Neuronal stem cell (in vitro differentiated cells): ENCODE measurements at regions not wholly inside any gene's neighbourhood (a gene's known extent, or its start where the extent isn't known, plus 50 kb on each side); places are given as distances from the start of the nearest gene placed in this dataset.
A peak's percentile ranks its signal among the peaks of the same experiment; 100 is the strongest.
"Not testable (repeated sequence)": the region's sequence is repeated elsewhere in the genome, so short reads cannot be mapped to it uniquely, and the experiment has no call there.

Experiments
- DNase-seq: peaks from one replicate; pipeline ENCODE4 v3.0.0-alpha.2; 2013; ENCODE audit warnings: low spot score
- H2AFZ ChIP-seq: one replicate; pipeline ENCODE4 v1.6.1; 2013; ENCODE audit warnings: mild to moderate bottlenecking, low read length, inconsistent platforms
- H2AK5ac ChIP-seq: 2 replicates; pipeline ENCODE4 v1.6.1; 2013; ENCODE audit warnings: low read depth, mild to moderate bottlenecking, inconsistent platforms, low read length, moderate library complexity, mixed read lengths
- H2BK120ac ChIP-seq: 2 replicates; pipeline ENCODE4 v1.6.1; 2013; ENCODE audit warnings: low read depth, mild to moderate bottlenecking, inconsistent platforms, low read length, moderate library complexity, mixed read lengths
- H2BK12ac ChIP-seq: one replicate; pipeline ENCODE4 v1.6.1; 2013; ENCODE audit warnings: low read length, inconsistent platforms
- H2BK15ac ChIP-seq: 2 replicates; pipeline ENCODE4 v1.6.1; 2013; ENCODE audit warnings: mild to moderate bottlenecking, low read length, inconsistent platforms, mixed read lengths
- H2BK5ac ChIP-seq: one replicate; pipeline ENCODE4 v1.6.1; 2013; ENCODE audit warnings: inconsistent platforms, mild to moderate bottlenecking, low read length, moderate library complexity
- H3K14ac ChIP-seq: one replicate; pipeline ENCODE4 v1.6.1; 2013; ENCODE audit warnings: low read length, inconsistent platforms
- H3K18ac ChIP-seq: 2 replicates; pipeline ENCODE4 v1.6.1; 2013; ENCODE audit warnings: low read length, inconsistent platforms
- H3K23ac ChIP-seq: 2 replicates; pipeline ENCODE4 v1.6.1; 2013; ENCODE audit warnings: low read depth, mild to moderate bottlenecking, mixed read lengths, low read length, inconsistent platforms; ENCODE audit not compliant: poor library complexity
- H3K27ac ChIP-seq: replicated peaks from 3 replicates; pipeline ENCODE4 v1.5.1; 2013; ENCODE audit warnings: low read length, inconsistent platforms
- H3K27me3 ChIP-seq, 3 experiments: 2 replicates each; pipeline ENCODE4 v1.6.1; 2013; ENCODE audit warnings: low read length in 3 of 3, mild to moderate bottlenecking in 2 of 3, inconsistent platforms in 1 of 3, low read depth in 1 of 3, mixed read lengths in 1 of 3, moderate library complexity in 1 of 3; ENCODE audit not compliant: control insufficient read depth in 3 of 3, insufficient read depth in 3 of 3
- H3K36me3 ChIP-seq, 2 donors: replicated peaks in 1 of 2; 2 replicates each; pipeline ENCODE4 v1.6.1; 2013; ENCODE audit warnings: low read length in 2 of 2; ENCODE audit not compliant: control insufficient read depth in 2 of 2, insufficient read depth in 2 of 2
- H3K4ac ChIP-seq: 2 replicates; pipeline ENCODE4 v1.6.1; 2013; ENCODE audit warnings: inconsistent platforms, mild to moderate bottlenecking, low read length, moderate library complexity
- H3K4me1 ChIP-seq, 2 donors: 1 replicate in 1 of 2; 2 replicates in 1 of 2; pipeline ENCODE4 v1.6.1; 2013; ENCODE audit warnings: low read length in 2 of 2, low read depth in 1 of 2; ENCODE audit not compliant: control insufficient read depth in 2 of 2, insufficient read depth in 1 of 2
- H3K4me2 ChIP-seq: one replicate; pipeline ENCODE4 v1.6.1; 2013; ENCODE audit warnings: mild to moderate bottlenecking, low read length, inconsistent platforms; ENCODE audit not compliant: insufficient read depth, poor library complexity, severe bottlenecking
- H3K4me3 ChIP-seq, 2 donors: 2 replicates each; pipeline ENCODE4 v1.5.1; 2013; ENCODE audit warnings: low read length in 2 of 2, mild to moderate bottlenecking in 2 of 2, inconsistent platforms in 1 of 2, moderate library complexity in 1 of 2
- H3K79me1 ChIP-seq: one replicate; pipeline ENCODE4 v1.6.1; 2013; ENCODE audit warnings: low read depth, mild to moderate bottlenecking, inconsistent platforms, low read length, moderate library complexity
- H3K9ac ChIP-seq: one replicate; pipeline ENCODE4 v1.6.1; 2013; ENCODE audit warnings: mild to moderate bottlenecking, low read depth, low read length, inconsistent platforms; ENCODE audit not compliant: poor library complexity
- H3K9me3 ChIP-seq, 2 donors: replicated peaks in 1 of 2; 2 replicates each; pipeline versions ENCODE3 to v1.6.1; 2013; ENCODE audit warnings: low read length in 2 of 2, mild to moderate bottlenecking in 2 of 2, inconsistent platforms in 1 of 2, low read depth in 1 of 2, mixed read lengths in 1 of 2, moderate library complexity in 1 of 2; ENCODE audit not compliant: control insufficient read depth in 2 of 2, insufficient read depth in 1 of 2
- H4K8ac ChIP-seq: one replicate; pipeline ENCODE4 v1.6.1; 2013; ENCODE audit warnings: low read depth, mild to moderate bottlenecking, inconsistent platforms, low read length, moderate library complexity
- H4K91ac ChIP-seq: one replicate; pipeline ENCODE4 v1.6.1; 2013; ENCODE audit warnings: low read length, low read depth, mild to moderate bottlenecking, inconsistent platforms; ENCODE audit not compliant: poor library complexity
- WGBS, 2 donors: extraction: QIAGEN DNeasy Blood & Tissue Kit; methylation state at CpG; one replicate each; pipeline ENCODE4 v1.1.7; 2013; ENCODE audit warnings: missing lambda C conversion rate in 2 of 2, mixed read lengths in 1 of 2; ENCODE audit not compliant: insufficient read length in 2 of 2, insufficient replicate concordance in 1 of 2; ENCODE audit errors: extremely low coverage in 2 of 2; 5-methylcytosine and 5-hydroxymethylcytosine counted together

- H2BK5ac ChIP-seq, H4K8ac ChIP-seq, H2BK12ac ChIP-seq, H3K14ac ChIP-seq, H3K9me3 ChIP-seq, H2AFZ ChIP-seq, H3K36me3 ChIP-seq, H4K91ac ChIP-seq, H2BK15ac ChIP-seq, H3K4ac ChIP-seq, H3K4me3 ChIP-seq, H3K27ac ChIP-seq, H3K23ac ChIP-seq, H3K4me2 ChIP-seq, H3K18ac ChIP-seq, H3K79me1 ChIP-seq, H3K4me1 ChIP-seq, DNase-seq, H3K27me3 ChIP-seq, H3K9ac ChIP-seq, H2AK5ac ChIP-seq, H2BK120ac ChIP-seq: not testable (repeated sequence)
- WGBS, 2 donors, result no CpG with 5 or more reads among the region's 1 CpG
These were observed 63.3 kb upstream of the C12orf71 start for GRCh38 chr12:27145725-27146124.

GRCh38 chr12:27148373-27148772 is 66.0 kb upstream of the C12orf71 start:
- Histone ChIP-seq H3K18ac (no peak overlapping the region), H2BK5ac (no peak overlapping the region), H2AFZ (no peak overlapping the region), H3K14ac (no peak overlapping the region), H3K4me3 (no peak overlapping the region), H2BK15ac (no peak overlapping the region), H3K4ac (no peak overlapping the region), H2BK12ac (no peak overlapping the region), H4K8ac (no peak overlapping the region), H3K9me3 (peaks cover 0 to 2% of the 10 kb centered on the region in 2 donors), H3K4me2 (no peak overlapping the region), H2AK5ac (no peak overlapping the region), H3K27me3 (no peaks in the 10 kb centered on the region), H3K23ac (no peak overlapping the region), H3K79me1 (no peaks in the 10 kb centered on the region), H3K36me3 (no peaks in the 10 kb centered on the region), H3K9ac (no peak overlapping the region), H4K91ac (no peak overlapping the region), H3K4me1 (no peaks in the 10 kb centered on the region), H2BK120ac (no peak overlapping the region), H3K27ac (no peak overlapping the region)
- no peak for DNase-seq

GRCh38 chr12:27148791-27149190 is 66.4 kb upstream of the C12orf71 start:
- H3K4me1 ChIP-seq, result no peaks in the 10 kb centered on the region
- peaks cover 0 to 2% of the 10 kb centered on the region in 2 donors for H3K9me3 ChIP-seq
- no CpG with 5 or more reads among the region's 2 CpGs for WGBS, 2 donors
- no peak overlapping the region for H2BK5ac ChIP-seq
- H2BK120ac ChIP-seq, result no peak overlapping the region
- no peak overlapping the region for H3K14ac ChIP-seq
- no peak overlapping the region for H2AK5ac ChIP-seq
- no peak overlapping the region for H2AFZ ChIP-seq
- no peak overlapping the region for H3K4me3 ChIP-seq
- H3K79me1 ChIP-seq, result no peaks in the 10 kb centered on the region
- no peaks in the 10 kb centered on the region for H3K36me3 ChIP-seq
- no peak overlapping the region for H3K4me2 ChIP-seq
- no peak overlapping the region for H2BK12ac ChIP-seq
- H4K8ac ChIP-seq, result no peak overlapping the region
- H3K9ac ChIP-seq, result no peak overlapping the region
- H3K27ac ChIP-seq, result no peak overlapping the region
- no peak overlapping the region for H3K18ac ChIP-seq
- H2BK15ac ChIP-seq, result no peak overlapping the region
- H3K4ac ChIP-seq, result no peak overlapping the region
- no peak for DNase-seq
- H4K91ac ChIP-seq, result no peak overlapping the region
- no peak overlapping the region for H3K23ac ChIP-seq
- no peaks in the 10 kb centered on the region for H3K27me3 ChIP-seq

- Histone ChIP-seq H2AK5ac (no peak overlapping the region), H3K4me3 (no peak overlapping the region), H3K27me3 (no peaks in the 10 kb centered on the region), H3K4me2 (no peak overlapping the region), H3K9me3 (peaks cover 0 to 2% of the 10 kb centered on the region in 2 donors), H4K91ac (no peak overlapping the region), H3K23ac (peak overlapping the region; percentile 55), H4K8ac (no peak overlapping the region), H3K9ac (no peak overlapping the region), H2BK12ac (no peak overlapping the region), H3K18ac (peak overlapping the region; percentile 80), H2AFZ (peak overlapping the region; percentile 14), H3K14ac (no peak overlapping the region), H2BK15ac (no peak overlapping the region), H3K4ac (no peak overlapping the region), H3K4me1 (no peaks in the 10 kb centered on the region), H3K36me3 (no peaks in the 10 kb centered on the region), H3K27ac (no peak overlapping the region), H2BK5ac (no peak overlapping the region), H3K79me1 (no peaks in the 10 kb centered on the region), H2BK120ac (no peak overlapping the region)
- DNase-seq, result no peak
- no CpG with 5 or more reads among the region's 3 CpGs for WGBS, 2 donors
These were observed 69.1 kb upstream of the C12orf71 start for GRCh38 chr12:27151479-27151878.
